ENCODE measurements at regions not wholly inside any gene's neighbourhood (a gene's known extent, or its start where the extent isn't known, plus 50 kb on each side); places are given as distances from the start of the nearest gene placed in this dataset.
"Not testable (repeated sequence)": the region's sequence is repeated elsewhere in the genome, so short reads cannot be mapped to it uniquely, and the experiment has no call there.

DNA sequence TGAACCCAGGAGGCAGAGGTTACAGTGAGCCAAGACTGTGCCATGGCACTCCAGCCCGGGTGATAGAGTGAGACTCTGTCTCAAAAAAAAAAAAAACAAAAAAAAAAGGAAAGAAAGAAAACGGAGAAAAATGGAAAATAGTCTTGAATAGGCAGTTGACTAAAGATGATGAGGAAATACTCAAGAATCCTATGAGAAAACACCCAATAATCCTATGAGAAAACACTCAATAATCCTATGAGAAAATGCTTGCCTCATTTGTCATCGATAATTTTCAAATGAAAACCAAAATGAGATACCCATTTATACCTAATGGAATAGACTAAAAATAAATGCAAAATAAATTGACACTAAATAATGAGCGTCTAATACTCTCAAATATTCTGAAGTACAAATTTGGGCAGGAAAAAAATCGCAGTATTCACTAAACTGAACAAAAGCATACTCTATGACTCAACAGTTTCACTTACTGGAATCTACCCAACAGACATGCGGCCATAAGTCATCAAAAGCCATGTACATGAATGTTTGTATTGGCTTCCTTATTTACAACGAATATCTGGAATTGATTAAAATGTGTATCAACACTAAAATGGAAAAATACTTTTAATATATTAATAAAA lies 733.9 kb upstream of the CHRM3 start:
- DNase-seq (ENCODE audit: low read depth in 2 of 2): no peak

DNA sequence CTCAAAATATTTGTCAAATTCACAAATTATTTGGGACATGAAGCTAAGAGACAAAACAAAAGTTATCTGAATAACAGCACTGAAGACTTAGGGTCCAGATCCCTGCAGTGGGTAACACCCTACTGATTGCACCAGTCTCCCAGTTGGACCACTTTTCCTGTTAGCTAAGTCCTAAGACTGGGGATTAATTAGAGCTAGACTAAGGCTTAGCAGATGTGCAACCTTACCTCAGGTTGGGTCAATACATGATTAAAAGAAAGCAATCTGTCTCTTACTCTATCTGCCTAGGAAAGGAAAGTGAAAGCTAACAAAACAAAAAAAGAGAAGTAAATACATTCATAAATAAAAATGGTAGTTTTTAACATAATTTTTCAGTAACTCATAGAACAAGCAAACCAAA lies 737.2 kb upstream of the CHRM3 start:
- no peak for DNase-seq (ENCODE audit: low read depth in 2 of 2)

DNA sequence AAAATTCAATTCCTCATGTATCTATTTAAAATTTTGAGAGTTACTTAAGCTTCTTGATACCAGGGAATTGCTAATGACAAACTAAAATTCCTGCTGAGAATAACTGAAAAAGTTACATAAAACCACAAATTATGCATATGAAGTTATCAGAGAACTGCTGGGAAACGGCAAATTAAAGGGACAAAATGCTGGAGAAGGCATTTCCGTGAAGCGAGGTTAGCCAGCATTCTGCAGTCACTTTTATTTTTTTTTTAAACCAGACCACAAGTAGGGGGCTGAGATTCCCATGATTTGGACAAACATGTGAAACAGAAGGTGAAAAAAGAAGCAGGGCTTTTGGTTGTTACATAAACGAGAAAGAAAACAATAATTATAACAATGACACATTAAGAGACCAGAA lies 737.6 kb upstream of the CHRM3 start:
- no peak for DNase-seq (ENCODE audit: low read depth in 2 of 2)

DNA sequence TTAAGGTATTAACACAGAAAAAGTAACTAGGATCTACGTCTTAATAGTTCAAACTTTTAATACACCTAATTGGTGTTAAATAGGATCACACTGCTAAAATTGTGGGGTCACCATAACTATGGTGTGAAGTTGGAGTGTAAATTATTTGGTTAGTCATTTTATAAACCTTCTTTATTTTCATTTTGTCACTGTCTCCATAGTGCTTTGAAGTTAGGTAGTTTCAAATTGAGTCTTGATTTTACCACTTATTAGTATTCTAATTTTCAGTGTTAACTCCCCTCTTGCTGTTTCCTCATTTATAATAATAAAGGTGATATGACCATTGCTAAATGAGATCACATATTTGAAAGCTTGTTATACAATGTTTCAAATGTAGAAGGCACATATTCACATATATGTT lies 738.1 kb upstream of the CHRM3 start:
- DNase-seq (ENCODE audit: low read depth in 2 of 2): no peak

DNA sequence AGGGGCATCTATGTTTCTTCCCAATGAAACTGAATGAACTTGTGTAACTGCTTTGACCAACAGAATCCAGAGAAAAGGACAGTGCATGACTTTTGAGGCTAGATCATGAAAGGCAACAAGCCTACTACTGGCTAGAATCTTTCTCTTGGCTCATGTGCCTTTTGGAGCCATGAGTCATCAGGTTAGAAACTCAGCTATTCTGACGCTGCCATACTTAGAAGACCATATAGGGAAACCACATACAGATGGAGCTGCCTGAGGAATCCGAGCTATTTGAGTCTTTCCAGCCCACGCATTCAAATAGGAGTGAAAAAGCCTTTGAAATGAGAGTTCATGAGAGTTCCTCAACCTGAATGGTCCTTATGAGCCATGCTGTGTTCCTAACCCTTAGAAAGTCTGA lies 738.5 kb upstream of the CHRM3 start:
- DNase-seq (ENCODE audit: low read depth in 2 of 2): no peak

DNA sequence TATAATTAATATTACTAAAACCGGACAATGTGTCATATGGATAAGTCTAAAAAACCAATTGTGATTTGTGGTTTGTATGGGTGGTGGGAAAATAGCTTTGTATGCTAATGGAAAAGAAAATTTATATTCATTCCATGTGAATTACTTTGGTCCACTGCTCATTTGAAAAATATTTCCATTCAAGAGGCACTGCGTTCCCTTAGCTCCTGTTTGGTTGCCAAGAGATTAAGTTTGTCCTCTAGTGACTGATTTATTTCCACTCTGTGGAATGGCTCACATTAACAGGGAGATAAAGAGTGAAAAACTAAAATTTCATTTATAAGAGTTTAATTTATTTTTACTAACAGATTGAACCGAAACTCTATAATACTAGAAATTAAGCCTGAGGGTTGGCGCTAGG lies 744.1 kb upstream of the CHRM3 start:
- no peak for DNase-seq (ENCODE audit: low read depth in 2 of 2)

DNA sequence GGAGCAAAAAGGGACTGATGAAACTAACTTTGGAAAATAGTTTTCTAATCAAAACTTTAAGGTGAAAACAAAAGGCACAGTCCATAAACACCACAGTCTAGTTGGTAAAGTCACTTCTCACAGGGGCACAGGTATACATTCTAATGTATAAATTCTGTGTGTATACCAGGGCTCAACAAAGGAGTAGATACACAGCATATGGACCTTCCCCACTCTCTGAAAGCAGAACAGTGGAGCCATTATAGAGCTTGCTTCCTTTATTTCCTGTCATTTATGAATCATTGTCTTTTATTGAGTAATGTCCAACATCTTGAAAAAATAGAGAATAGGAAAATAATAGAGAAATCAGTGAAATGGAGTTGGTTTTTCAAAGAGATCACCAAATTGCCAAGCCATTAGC lies 746.5 kb upstream of the CHRM3 start:
- no peak for DNase-seq (ENCODE audit: low read depth in 2 of 2)

DNA sequence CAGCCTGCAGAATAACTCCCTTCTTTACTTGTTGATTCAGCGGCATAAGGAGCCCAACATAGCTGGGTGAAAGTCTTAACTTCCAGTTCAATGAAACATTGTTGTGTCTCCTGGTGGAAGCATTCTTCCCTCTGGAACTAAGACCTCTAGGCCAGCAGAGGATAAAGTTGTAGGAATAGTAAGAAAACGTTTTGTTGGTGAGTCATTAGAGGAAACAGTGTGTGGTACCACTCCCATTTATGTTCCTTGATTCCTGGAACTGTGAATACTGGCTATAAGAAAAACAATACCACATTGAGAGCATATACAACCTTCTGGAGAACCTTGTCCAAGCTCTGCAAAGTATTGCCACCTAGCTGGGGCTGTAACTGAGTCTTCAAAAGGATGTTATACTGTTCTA lies 737.4 kb upstream of the ZP4 start:
- DNase-seq (ENCODE audit: low read depth in 2 of 2): no peak

DNA sequence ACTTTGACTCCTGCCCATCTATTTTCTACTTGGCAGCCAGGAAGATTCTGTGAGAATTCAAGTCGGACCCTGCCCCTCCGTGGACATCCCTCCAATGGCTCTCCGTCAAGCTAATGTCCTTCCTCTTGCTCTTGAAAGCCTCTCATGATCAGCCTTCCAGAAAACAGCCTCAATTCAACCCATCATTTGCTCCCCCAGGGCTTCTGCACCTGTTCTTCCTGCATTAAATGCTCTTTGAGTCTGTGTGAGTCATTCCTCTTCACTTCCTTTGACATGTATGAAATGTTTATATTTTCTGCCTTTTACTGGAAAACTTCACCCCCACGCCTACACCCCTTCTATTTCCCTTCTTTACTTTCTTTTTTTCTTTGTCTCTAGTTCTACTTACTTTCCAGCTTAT lies 734.1 kb upstream of the ZP4 start:
- DNase-seq (ENCODE audit: low read depth in 2 of 2): no peak

DNA sequence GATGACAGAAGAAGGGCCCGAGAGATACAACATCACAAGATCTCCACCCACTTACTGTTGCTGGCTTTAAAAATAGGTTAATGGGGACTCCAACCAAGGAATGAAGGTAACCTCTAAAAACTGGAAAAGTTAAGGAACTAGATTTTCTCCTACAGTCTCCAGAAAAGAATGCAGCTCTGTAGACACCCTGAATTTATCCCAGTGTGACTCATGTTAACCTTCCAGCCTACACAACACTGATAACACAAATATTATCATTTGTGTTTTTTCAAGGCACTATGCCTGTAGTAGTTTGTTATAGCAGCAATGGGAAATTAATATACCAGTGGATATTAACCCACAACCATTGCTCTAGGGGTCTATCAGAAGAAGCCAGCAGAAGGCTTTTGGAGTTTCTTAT lies 730.7 kb upstream of the ZP4 start:
- DNase-seq (ENCODE audit: low read depth in 2 of 2): no peak

DNA sequence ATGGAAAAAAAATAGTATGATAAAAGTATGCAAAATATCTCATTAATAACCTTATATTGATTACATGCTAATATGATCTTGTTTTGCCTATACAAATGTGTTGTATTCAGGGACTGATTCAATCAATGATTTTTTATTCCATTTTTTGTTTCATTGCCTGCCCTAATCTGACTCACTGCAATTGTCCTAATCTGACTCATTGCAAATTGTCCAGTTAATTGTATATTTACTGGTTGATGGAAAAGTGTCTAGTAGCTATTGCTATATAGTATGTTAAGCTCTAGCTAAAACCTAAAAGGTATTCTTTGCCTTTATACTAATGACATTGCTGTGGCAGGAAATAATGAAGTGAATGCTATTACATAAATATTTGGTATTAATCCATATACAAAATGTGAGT lies 728.9 kb upstream of the ZP4 start:
- DNase-seq (ENCODE audit: low read depth in 2 of 2): no peak

DNA sequence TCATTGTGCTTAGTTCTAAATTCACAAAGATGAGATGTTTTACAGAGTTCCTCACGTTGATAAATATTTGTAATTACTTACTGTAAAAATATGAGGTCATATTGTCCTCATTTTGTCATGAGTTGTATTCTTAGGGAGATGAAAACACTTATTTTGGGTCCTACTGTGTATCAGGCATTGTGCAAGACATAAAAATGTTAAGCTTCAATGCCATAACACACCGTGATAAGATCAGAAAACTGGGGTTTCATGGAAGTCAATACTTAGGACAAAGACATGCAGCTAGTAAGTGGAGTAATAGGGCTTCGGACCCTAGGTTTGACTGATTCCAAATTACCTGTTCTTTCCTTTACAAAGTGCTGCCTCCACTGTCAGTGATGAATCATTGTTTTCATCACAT lies 720.7 kb upstream of the ZP4 start:
- no peak for DNase-seq (ENCODE audit: low read depth in 2 of 2)

DNA sequence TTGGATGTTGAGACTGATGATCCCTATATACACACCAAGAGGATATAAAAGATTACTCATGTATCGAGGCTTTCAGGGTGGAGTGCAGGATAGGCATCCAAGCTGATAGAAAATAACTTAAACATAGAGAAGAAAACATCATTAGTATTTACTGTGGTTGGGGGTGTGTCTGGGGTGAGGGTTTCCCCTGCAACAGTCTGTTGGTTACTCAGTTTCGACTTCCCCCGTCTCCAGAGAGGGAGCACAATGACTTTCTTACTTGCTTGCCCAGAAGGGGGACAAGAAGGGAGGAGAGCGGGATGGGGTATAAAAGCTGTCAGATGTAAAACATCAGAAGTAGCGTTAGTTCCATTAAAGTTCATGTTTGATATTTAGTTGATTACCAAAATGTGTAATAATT lies 717.4 kb upstream of the ZP4 start:
- DNase-seq (ENCODE audit: low read depth in 2 of 2): no peak

DNA sequence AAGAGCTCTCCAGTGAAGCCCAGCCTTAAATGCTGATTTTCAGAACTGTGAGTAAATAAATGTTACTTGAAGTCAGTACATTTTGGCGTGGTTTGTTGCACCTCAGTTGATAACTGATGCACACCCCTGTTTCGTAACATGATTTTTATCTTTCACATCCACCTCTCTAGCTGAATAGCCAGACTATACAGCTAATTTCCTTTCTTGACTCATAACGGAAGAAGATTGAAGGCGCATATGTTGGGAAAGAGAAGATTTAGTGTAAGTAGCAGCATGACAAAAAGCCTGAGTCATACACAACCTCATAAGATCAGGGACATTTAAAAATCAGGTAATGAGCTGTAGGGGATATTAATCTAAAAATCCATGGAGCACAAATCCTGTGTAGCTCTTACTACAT lies 716.2 kb upstream of the ZP4 start:
- no peak for DNase-seq (ENCODE audit: low read depth in 2 of 2)

DNA sequence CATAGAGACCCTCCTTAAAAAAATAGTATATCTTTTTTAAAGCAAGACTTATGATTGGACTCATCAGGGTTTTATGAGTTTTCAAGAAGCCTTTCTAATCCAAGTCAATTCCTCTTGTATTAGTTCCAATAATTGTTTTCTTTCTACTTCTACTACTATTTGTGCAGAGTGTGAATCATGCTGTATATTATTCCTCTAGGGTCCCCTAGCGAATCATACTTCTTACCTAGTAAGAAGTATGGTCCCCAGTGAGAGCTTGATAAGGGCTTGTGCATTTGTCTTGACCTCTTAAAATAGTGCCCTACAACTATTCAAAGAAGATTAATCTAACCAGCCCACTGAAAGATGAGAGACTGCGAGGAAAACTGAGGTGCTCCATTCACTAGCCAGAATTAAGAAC lies 715.7 kb upstream of the ZP4 start:
- no peak for DNase-seq (ENCODE audit: low read depth in 2 of 2)

DNA sequence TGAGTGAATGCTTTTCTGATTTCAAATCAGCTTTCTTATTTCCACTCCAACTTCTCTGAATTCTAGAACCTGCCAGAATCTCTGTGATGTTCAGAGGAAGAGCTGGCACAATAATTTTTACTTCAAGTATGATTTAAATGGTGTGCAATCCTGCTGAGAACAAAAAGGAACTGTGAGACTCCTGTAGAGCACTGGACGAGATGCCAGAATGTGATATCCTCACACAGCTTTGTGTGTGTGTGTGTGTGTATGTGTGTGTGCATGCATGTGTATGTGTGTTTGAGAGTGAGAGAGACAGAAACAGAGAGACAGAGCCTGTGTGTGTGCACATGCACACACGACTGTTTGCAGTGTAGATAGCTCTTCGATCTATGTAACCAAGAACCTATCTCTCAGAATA lies 713.6 kb upstream of the ZP4 start:
- DNase-seq (ENCODE audit: low read depth in 2 of 2): no peak

DNA sequence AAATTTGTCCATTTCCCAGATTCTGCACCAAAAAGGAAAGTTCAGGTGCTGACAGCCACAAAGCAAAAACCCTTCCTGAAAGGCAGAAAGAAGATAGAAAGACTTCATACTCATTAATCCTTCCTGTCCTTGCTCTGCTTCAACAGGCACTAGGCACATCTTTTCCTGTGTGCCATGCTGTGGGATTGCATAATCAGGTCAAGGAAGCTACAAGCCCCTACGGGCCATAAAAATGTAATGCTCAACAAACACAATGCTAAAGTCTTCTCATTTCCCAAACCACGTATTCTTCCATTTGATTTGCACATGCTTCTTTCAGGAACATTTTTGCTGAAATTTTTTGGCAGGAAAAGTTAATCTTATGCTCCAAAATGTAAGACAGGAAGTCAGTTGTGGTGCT lies 710.9 kb upstream of the ZP4 start:
- DNase-seq (ENCODE audit: low read depth in 2 of 2): not testable (repeated sequence)

DNA sequence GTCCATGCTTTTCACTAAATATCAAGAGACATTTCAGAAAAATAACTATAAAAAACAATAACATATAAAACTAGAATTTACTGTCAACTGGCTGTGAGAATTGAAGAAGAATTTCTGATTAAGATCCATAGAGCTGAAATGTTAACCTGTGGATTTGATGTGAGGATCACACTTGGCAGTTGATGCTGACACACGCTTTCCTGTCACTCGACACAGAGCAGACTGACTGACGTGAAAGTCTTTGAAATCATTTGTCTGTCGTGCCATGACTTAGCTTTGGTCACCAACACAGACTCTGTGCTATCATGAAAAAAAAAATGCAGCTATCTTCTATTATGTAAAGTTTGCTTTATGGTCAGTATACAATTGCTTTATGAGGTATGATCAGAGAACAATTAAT lies 706.0 kb upstream of the ZP4 start:
- no peak for DNase-seq (ENCODE audit: low read depth in 2 of 2)

DNA sequence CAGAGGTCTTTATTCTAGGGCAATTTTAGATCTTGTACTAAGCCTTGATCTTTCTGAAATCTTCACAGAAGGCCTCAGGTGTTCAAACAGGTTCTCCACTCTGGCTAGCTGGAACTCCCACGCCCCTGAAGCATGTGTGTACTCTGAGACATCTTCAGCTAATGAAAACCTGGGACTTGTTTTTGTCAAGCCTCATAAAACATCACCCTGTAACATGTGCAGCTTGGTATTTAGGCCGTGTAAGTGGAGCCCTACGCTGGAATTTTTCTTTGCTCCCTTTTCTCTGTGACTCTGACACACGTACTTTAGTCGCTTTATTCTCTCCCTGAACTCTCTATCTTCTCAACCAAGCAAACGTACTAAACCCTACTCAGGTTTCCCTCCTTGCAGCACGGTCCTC lies 701.9 kb upstream of the ZP4 start:
- DNase-seq (ENCODE audit: low read depth in 2 of 2): no peak

DNA sequence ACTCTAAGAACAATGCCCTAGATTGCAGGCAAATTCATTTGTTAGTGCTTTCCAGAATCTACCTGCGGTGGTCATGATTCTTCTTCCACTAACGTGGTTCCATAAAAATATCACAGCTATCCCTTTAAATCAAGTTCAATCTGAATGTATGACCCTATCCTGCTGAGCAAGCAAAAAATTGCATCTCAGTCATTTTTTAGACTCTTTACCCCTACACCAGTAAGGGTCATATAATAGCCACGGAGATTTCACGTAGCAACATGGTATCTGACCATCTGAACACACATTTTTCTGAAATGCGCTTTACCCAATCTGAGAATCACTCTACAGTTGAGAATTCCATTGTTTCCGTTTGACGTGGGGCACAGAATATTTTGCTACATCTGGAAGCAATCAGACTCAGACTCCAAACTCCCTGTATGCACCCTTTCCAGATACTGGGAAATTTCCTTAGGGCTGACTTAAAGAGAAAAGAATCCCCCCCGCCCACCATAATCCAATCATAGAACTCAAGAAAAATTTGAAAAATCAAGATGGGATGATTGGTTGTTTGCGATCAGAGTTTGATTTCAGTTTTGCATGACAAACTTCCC lies 699.2 kb upstream of the ZP4 start:
- no peak for DNase-seq (ENCODE audit: low read depth in 2 of 2)

DNA sequence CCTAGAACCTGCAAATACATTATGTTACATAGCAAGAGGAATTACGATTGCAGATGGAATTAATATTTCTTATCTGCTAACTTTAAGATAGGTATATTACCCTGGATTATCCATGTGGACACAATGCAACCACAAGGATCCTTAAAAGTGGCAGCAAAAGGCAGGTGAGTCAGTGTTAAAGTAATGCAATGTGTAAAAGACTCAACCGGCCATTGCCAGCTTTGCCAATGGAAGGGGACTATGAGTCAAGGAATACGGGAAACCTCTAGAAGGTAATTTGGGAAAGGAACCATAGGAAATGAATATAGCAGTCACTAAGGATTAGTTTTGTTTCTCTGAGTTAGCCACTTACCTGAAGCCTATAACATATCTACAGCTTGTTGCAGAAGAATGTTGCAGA lies 692.1 kb upstream of the ZP4 start:
- DNase-seq (ENCODE audit: low read depth in 2 of 2): no peak

DNA sequence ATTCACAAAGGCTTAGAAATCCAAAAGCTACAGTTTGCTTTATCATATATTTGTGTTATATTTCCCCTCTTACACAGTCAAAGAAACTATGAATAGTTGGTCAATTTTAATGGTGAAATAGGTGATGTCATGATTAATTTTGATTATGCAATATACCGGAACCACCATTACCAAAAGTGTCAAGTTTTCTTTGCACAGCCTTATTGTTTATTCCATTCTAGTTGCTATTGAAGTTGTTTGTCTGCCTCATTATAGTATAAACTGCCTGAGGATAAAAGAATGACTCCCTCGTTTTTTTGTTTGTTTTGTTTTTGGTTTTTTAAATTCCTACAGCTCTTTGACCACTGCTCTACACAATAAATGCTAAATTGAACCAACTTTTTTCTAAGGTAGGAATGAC lies 690.6 kb upstream of the ZP4 start:
- DNase-seq (ENCODE audit: low read depth in 2 of 2): no peak

DNA sequence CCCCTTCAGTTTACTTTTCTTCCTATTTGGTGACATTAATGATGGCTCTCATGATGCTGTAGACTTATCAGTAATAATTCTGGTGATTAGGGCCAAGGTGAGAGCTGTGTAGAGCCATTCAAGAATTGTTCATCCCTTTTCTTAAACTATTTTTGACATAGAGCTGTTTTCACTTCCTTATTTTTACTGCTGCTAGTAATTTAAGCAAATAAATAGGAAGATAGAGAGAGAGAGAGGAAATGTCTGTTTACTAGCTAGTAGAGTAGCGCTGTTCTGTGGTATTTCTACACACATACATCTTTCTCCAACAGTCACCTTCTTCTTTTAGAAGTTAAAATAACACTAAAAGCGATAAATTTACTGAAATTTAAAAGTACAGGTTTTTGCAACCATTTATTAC lies 678.0 kb upstream of the ZP4 start:
- DNase-seq (ENCODE audit: low read depth in 2 of 2): no peak

DNA sequence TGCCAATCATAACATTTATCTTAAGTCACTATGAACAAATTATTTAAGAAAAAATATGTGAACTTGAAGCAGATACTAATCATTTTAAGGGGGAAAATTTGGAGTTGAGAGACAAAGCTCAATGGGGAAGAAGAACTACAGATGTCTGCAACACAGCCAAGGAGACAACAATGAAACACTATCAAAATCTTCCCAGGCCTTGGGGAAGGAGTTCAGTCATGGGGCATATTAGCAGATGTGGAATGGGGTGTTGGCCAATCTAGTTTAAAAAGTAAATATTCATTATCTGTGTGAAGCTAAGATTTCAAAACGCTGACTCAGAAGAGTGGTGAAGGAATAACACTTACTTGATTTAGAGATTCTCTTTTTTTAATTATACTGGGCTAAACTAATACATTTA lies 671.6 kb upstream of the ZP4 start:
- no peak for DNase-seq (ENCODE audit: low read depth in 2 of 2)
